ENCODE measurements at regions not wholly inside any gene's neighbourhood (a gene's known extent, or its start where the extent isn't known, plus 50 kb on each side); places are given as distances from the start of the nearest gene placed in this dataset.

DNA sequence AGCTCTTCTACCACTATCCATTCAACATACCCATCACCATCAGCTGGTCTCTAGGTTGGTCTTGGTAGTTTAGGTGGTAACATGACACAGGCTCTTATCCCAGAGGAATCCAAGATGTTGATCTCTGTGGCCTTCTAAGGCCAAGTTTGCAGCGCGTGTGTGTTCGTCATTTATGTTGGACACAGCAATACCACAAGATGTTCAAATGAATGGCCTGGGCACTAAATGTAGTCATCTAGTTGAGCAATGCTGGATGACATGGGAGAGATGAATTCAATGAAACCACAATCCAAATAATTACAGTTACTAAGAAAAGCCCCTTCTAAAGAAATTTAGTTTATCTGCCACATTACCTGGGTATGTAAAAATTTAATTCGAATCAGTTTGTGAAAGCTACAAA is 292.4 kb downstream of the MRPS30 start:
- no TSS peak for BruUV-seq (replicated peaks)
- POLR2A ChIA-PET (ENCODE audit: unreplicated experiment), result no interaction called here
- no peak overlapping the region for H3K4me3 ChIP-seq
- no peak overlapping the region for H3K27ac ChIP-seq
- no peak overlapping the region for H2AFZ ChIP-seq
- no peaks in the 10 kb centered on the region for H3K4me1 ChIP-seq (replicated peaks; ENCODE audit: insufficient read depth)
- DNase-seq, result no peak
- CTCF ChIA-PET, result no interaction called here
- H3K79me2 ChIP-seq (ENCODE audit: low read depth), result no peaks in the 10 kb centered on the region
- intact Hi-C loops (cut with micrococcal nuclease; ENCODE audit: unreplicated experiment), result no loop called here
- H3K9me2 ChIP-seq (ENCODE audit: insufficient read depth), result no peaks in the 10 kb centered on the region
- no peak overlapping the region for H3K4me2 ChIP-seq
- no peaks in the 10 kb centered on the region for H3K36me3 ChIP-seq (ENCODE audit: low read depth)
- H3K9me3 ChIP-seq (ENCODE audit: insufficient read depth, low read depth), result peaks cover 4% of the 10 kb centered on the region; the same call in 1 of the 2 replicates
- no peaks in the 10 kb centered on the region for H3F3A ChIP-seq (ENCODE audit: insufficient read depth, low read depth)
- H4K20me1 ChIP-seq (ENCODE audit: insufficient read depth), result no peaks in the 10 kb centered on the region
- TF ChIP-seq CTCF (conservative IDR thresholded peaks at IDR 0.05), result no peak
- TF ChIP-seq EZH2 (IDR thresholded peaks at IDR 0.05; ENCODE audit: low read depth), result no peak
- H3K27me3 ChIP-seq (ENCODE audit: insufficient read depth, low read depth), result no peaks in the 10 kb centered on the region

- H3K9me3 ChIP-seq (ENCODE audit: insufficient read depth, low read depth), result peaks cover 4% of the 10 kb centered on the region; the same call in 1 of the 2 replicates
These were observed 296.8 kb downstream of the MRPS30 start for GRCh38 chr5:45105491-45105994.

DNA sequence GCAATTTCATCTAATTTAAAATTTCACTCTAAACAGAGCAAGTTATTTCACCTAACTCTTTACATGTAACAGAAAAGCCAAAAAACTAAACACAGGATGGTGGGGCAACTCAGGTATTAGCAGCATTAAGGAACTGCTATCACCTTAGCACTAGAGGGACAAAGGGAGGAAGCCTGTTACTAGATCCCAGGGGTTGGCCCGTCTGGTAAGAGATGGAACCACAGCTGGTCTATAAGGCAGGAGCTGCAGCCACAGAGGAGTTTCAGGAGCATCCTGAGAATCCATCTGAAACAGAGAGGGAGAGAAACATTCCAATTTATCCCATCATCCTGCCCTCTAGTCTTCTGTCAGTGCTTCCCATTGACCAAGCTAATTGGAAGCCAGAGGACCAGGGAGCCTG is 300.3 kb downstream of the MRPS30 start:
- Histone ChIP-seq H3K4me3 (no peak overlapping the region), H3K9me2 (ENCODE audit: insufficient read depth) (no peaks in the 10 kb centered on the region), H3K4me1 (replicated peaks; ENCODE audit: insufficient read depth) (no peaks in the 10 kb centered on the region), H3K9me3 (ENCODE audit: insufficient read depth, low read depth) (no peaks in the 10 kb centered on the region), H3F3A (ENCODE audit: insufficient read depth, low read depth) (no peaks in the 10 kb centered on the region), H3K27me3 (ENCODE audit: insufficient read depth, low read depth) (no peaks in the 10 kb centered on the region), H3K36me3 (ENCODE audit: low read depth) (no peaks in the 10 kb centered on the region), H3K4me2 (no peak overlapping the region), H3K27ac (no peak overlapping the region), H2AFZ (no peak overlapping the region), H3K79me2 (ENCODE audit: low read depth) (no peaks in the 10 kb centered on the region), H4K20me1 (ENCODE audit: insufficient read depth) (no peaks in the 10 kb centered on the region)
- intact Hi-C loops (cut with micrococcal nuclease; ENCODE audit: unreplicated experiment), result no loop called here
- no peak for DNase-seq
- no TSS peak for BruUV-seq (replicated peaks)
- CTCF ChIA-PET, result no interaction called here
- POLR2A ChIA-PET (ENCODE audit: unreplicated experiment), result no interaction called here
- TF ChIP-seq CTCF (conservative IDR thresholded peaks at IDR 0.05) (no peak), EZH2 (IDR thresholded peaks at IDR 0.05; ENCODE audit: low read depth) (no peak)

More at GRCh38 chr5:45105491-45105994, 296.8 kb downstream of the MRPS30 start:
- Histone ChIP-seq H3K27ac (no peak overlapping the region), H3K4me3 (no peak overlapping the region), H2AFZ (no peak overlapping the region), H3K4me2 (no peak overlapping the region), H3K79me2 (ENCODE audit: low read depth) (no peaks in the 10 kb centered on the region), H3K9me2 (ENCODE audit: insufficient read depth) (no peaks in the 10 kb centered on the region), H3K27me3 (ENCODE audit: insufficient read depth, low read depth) (no peaks in the 10 kb centered on the region), H3K36me3 (ENCODE audit: low read depth) (no peaks in the 10 kb centered on the region), H3F3A (ENCODE audit: insufficient read depth, low read depth) (no peaks in the 10 kb centered on the region), H4K20me1 (ENCODE audit: insufficient read depth) (no peaks in the 10 kb centered on the region), H3K4me1 (replicated peaks; ENCODE audit: insufficient read depth) (no peaks in the 10 kb centered on the region)
- DNase-seq, result no peak
- no TSS peak for BruUV-seq (replicated peaks)
- POLR2A ChIA-PET (ENCODE audit: unreplicated experiment), result no interaction called here
- CTCF ChIA-PET, result interaction anchor here (0.7 kb wide), 1 partner anchor 1180 kb away, joined by 4 read pairs; no protein-coding TSS in a partner anchor
- no peak for TF ChIP-seq CTCF (conservative IDR thresholded peaks at IDR 0.05)
- TF ChIP-seq EZH2 (IDR thresholded peaks at IDR 0.05; ENCODE audit: low read depth), result no peak
- intact Hi-C loops (cut with micrococcal nuclease; ENCODE audit: unreplicated experiment), result no loop called here
